ENCODE measurements at regions not wholly inside any gene's neighbourhood (a gene's known extent, or its start where the extent isn't known, plus 50 kb on each side); places are given as distances from the start of the nearest gene placed in this dataset.

GRCh38 chr13:106917673-106918556 lies 350.0 kb upstream of the ARGLU1 start:
- no peak for DNase-seq (ENCODE audit: low read depth, low spot score)
- Histone ChIP-seq H3K9me3 (ENCODE audit: low read depth, low read length) (no peaks in the 10 kb centered on the region), H3K9ac (ENCODE audit: insufficient read length) (no peak overlapping the region), H3K36me3 (ENCODE audit: insufficient read depth, low read length) (no peaks in the 10 kb centered on the region), H3K27ac (no peak overlapping the region), H3K4me3 (peak overlapping the region; percentile 53)
- TF ChIP-seq FOXP2 (optimal IDR thresholded peaks at IDR 0.05; ENCODE audit: control extremely low read depth, extremely low read length, insufficient read depth) = no peak
- TF ChIP-seq POLR2AphosphoS5 (IDR thresholded peaks at IDR 0.05; ENCODE audit: borderline replicate concordance, low read depth, low read length) = no peak
- no peak for TF ChIP-seq EZH2 (IDR thresholded peaks at IDR 0.05)

GRCh38 chr13:106917024-106917571 lies 349.2 kb upstream of the ARGLU1 start:
- no peak for TF ChIP-seq EZH2 (IDR thresholded peaks at IDR 0.05)
- TF ChIP-seq POLR2AphosphoS5 (IDR thresholded peaks at IDR 0.05; ENCODE audit: borderline replicate concordance, low read depth, low read length) = no peak
- no peak for TF ChIP-seq FOXP2 (optimal IDR thresholded peaks at IDR 0.05; ENCODE audit: control extremely low read depth, extremely low read length, insufficient read depth)
- Histone ChIP-seq H3K36me3 (ENCODE audit: insufficient read depth, low read length) (no peaks in the 10 kb centered on the region), H3K4me3 (no peak overlapping the region), H3K9ac (ENCODE audit: insufficient read length) (no peak overlapping the region), H3K27ac (no peak overlapping the region), H3K9me3 (ENCODE audit: low read depth, low read length) (no peaks in the 10 kb centered on the region)
- no peak for DNase-seq (ENCODE audit: low read depth, low spot score)

GRCh38 chr13:106916329-106916976 lies 348.5 kb upstream of the ARGLU1 start:
- no peak overlapping the region for H3K9ac ChIP-seq (ENCODE audit: insufficient read length)
- no peak for DNase-seq (ENCODE audit: low read depth, low spot score)
- H3K9me3 ChIP-seq (ENCODE audit: low read depth, low read length) = no peaks in the 10 kb centered on the region
- H3K27ac ChIP-seq = no peak overlapping the region
- no peaks in the 10 kb centered on the region for H3K36me3 ChIP-seq (ENCODE audit: insufficient read depth, low read length)
- no peak for TF ChIP-seq FOXP2 (optimal IDR thresholded peaks at IDR 0.05; ENCODE audit: control extremely low read depth, extremely low read length, insufficient read depth)
- no peak overlapping the region for H3K4me3 ChIP-seq

GRCh38 chr13:106915146-106915545 lies 347.2 kb upstream of the ARGLU1 start:
- no peak for TF ChIP-seq EZH2 (IDR thresholded peaks at IDR 0.05)
- no peak for TF ChIP-seq POLR2AphosphoS5 (IDR thresholded peaks at IDR 0.05; ENCODE audit: borderline replicate concordance, low read depth, low read length)
- TF ChIP-seq FOXP2 (optimal IDR thresholded peaks at IDR 0.05; ENCODE audit: control extremely low read depth, extremely low read length, insufficient read depth) = no peak
- Histone ChIP-seq H3K9me3 (ENCODE audit: low read depth, low read length) (no peaks in the 10 kb centered on the region), H3K4me3 (no peak overlapping the region), H3K9ac (ENCODE audit: insufficient read length) (no peak overlapping the region), H3K36me3 (ENCODE audit: insufficient read depth, low read length) (no peaks in the 10 kb centered on the region), H3K27ac (no peak overlapping the region)
- no peak for DNase-seq (ENCODE audit: low read depth, low spot score)

- Histone ChIP-seq H3K4me3 (no peak overlapping the region), H3K9me3 (ENCODE audit: low read depth, low read length) (no peaks in the 10 kb centered on the region)
- TF ChIP-seq POLR2AphosphoS5 (IDR thresholded peaks at IDR 0.05; ENCODE audit: borderline replicate concordance, low read depth, low read length) (no peak), FOXP2 (optimal IDR thresholded peaks at IDR 0.05; ENCODE audit: control extremely low read depth, extremely low read length, insufficient read depth) (no peak), EZH2 (IDR thresholded peaks at IDR 0.05) (no peak)
Observed at GRCh38 chr13:106911627-106912026, 343.7 kb upstream of the ARGLU1 start.

GRCh38 chr13:106911020-106911419 lies 343.1 kb upstream of the ARGLU1 start:
- H3K9ac ChIP-seq (ENCODE audit: insufficient read length) = no peak overlapping the region

More at GRCh38 chr13:106911627-106912026, 343.7 kb upstream of the ARGLU1 start:
- H3K9ac ChIP-seq (ENCODE audit: insufficient read length) = no peak overlapping the region
- no peak overlapping the region for H3K27ac ChIP-seq
- no peaks in the 10 kb centered on the region for H3K36me3 ChIP-seq (ENCODE audit: insufficient read depth, low read length)
- no peak for DNase-seq (ENCODE audit: low read depth, low spot score)

GRCh38 chr13:106906426-106906996 lies 338.6 kb upstream of the ARGLU1 start:
- Histone ChIP-seq H3K36me3 (ENCODE audit: insufficient read depth, low read length) (no peaks in the 10 kb centered on the region), H3K9me3 (ENCODE audit: low read depth, low read length) (no peaks in the 10 kb centered on the region), H3K9ac (ENCODE audit: insufficient read length) (no peak overlapping the region), H3K27ac (no peak overlapping the region), H3K4me3 (no peak overlapping the region)
- TF ChIP-seq POLR2AphosphoS5 (IDR thresholded peaks at IDR 0.05; ENCODE audit: borderline replicate concordance, low read depth, low read length) (no peak), EZH2 (IDR thresholded peaks at IDR 0.05) (no peak), FOXP2 (optimal IDR thresholded peaks at IDR 0.05; ENCODE audit: control extremely low read depth, extremely low read length, insufficient read depth) (no peak)
- no peak for DNase-seq (ENCODE audit: low read depth, low spot score)

More at GRCh38 chr13:106911020-106911419, 343.1 kb upstream of the ARGLU1 start:
- H3K36me3 ChIP-seq (ENCODE audit: insufficient read depth, low read length) = no peaks in the 10 kb centered on the region
- no peak for TF ChIP-seq FOXP2 (optimal IDR thresholded peaks at IDR 0.05; ENCODE audit: control extremely low read depth, extremely low read length, insufficient read depth)
- TF ChIP-seq POLR2AphosphoS5 (IDR thresholded peaks at IDR 0.05; ENCODE audit: borderline replicate concordance, low read depth, low read length) = no peak
- no peak for TF ChIP-seq EZH2 (IDR thresholded peaks at IDR 0.05)
- no peak for DNase-seq (ENCODE audit: low read depth, low spot score)
- H3K27ac ChIP-seq = no peak overlapping the region
- no peaks in the 10 kb centered on the region for H3K9me3 ChIP-seq (ENCODE audit: low read depth, low read length)
- H3K4me3 ChIP-seq = no peak overlapping the region

Data from SK-N-MC (cell line).